ENCODE measurements at regions not wholly inside any gene's neighbourhood (a gene's known extent, or its start where the extent isn't known, plus 50 kb on each side); places are given as distances from the start of the nearest gene placed in this dataset.

DNA sequence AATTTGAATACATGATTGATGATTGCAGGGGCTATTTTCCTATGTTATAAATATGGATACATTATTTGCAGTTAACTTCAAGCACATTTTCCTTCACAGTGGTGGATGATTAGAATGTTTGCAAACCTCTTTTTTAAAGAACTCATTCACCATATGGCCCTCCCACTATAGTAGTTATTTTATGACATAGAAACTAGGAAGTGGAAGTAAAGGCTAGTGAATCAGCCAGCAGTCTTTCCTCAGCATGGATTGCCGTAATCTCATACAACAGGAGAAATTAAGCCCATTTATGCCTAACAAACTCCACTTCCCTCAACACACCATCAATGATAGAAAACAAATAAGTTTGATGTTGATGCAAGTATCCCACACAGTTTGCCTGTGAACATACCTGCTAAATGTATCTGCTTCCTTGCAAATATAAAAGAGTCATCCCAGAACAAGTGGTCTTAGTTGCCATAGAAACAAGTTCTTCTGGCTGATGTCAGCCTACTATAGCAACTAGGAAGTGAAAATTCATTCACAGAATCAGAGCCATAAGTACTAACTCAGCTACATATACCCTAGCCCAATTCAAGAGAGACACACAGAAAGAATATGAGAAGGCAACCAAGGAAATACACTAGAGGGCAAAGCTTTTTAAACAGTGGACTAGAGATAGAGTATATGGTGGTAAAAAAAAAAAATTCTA lies 100.9 kb upstream of the RADX start (continued):
- TF ChIP-seq POLR2AphosphoS5 (IDR thresholded peaks at IDR 0.05; ENCODE audit: low read depth, low read length), result no peak
- no peak for TF ChIP-seq EZH2phosphoT487 (IDR thresholded peaks at IDR 0.05; ENCODE audit: borderline replicate concordance)
- TF ChIP-seq POLR2A (IDR thresholded peaks at IDR 0.05; ENCODE audit: borderline replicate concordance, extremely low read depth, insufficient read depth, insufficient read length), result no peak
- TF ChIP-seq CEBPB (IDR thresholded peaks at IDR 0.05; ENCODE audit: low read depth), result no peak
- TF ChIP-seq, protein P1, sequence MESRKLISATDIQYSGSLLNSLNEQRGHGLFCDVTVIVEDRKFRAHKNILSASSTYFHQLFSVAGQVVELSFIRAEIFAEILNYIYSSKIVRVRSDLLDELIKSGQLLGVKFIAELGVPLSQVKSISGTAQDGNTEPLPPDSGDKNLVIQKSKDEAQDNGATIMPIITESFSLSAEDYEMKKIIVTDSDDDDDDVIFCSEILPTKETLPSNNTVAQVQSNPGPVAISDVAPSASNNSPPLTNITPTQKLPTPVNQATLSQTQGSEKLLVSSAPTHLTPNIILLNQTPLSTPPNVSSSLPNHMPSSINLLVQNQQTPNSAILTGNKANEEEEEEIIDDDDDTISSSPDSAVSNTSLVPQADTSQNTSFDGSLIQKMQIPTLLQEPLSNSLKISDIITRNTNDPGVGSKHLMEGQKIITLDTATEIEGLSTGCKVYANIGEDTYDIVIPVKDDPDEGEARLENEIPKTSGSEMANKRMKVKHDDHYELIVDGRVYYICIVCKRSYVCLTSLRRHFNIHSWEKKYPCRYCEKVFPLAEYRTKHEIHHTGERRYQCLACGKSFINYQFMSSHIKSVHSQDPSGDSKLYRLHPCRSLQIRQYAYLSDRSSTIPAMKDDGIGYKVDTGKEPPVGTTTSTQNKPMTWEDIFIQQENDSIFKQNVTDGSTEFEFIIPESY (IDR thresholded peaks at IDR 0.05; ENCODE audit: extremely low read depth, insufficient replicate concordance, low read length), result no peak
- no peak for TF ChIP-seq ZNF274 (IDR thresholded peaks at IDR 0.05; ENCODE audit: low read depth, low read length)
